ENCODE measurements at regions not wholly inside any gene's neighbourhood (a gene's known extent, or its start where the extent isn't known, plus 50 kb on each side); places are given as distances from the start of the nearest gene placed in this dataset.

GRCh38 chr2:180368881-180369280 lies 361.8 kb upstream of the CWC22 start:
- TF ChIP-seq POLR2AphosphoS5 (IDR thresholded peaks at IDR 0.05; ENCODE audit: low read depth, low read length) (no peak), REST (IDR thresholded peaks at IDR 0.05; ENCODE audit: insufficient read depth in 1 of 2, low read depth in 2 of 2, low read length in 2 of 2) (no peak)
